GM18873 (cell line): ENCODE measurements at regions not wholly inside any gene's neighbourhood (a gene's known extent, or its start where the extent isn't known, plus 50 kb on each side); places are given as distances from the start of the nearest gene placed in this dataset.

Source experiments
- ATAC-seq: cut with Tn5 transposase; IDR thresholded peaks from one replicate; pipeline ENCODE4 v1.9.1; 2021; ENCODE audit warnings: mild to moderate bottlenecking, moderate library complexity, moderate number of reproducible peaks; ENCODE audit not compliant: unreplicated experiment, low FRiP score

- ATAC-seq = no peak
Measured at GRCh38 chr13:102940143-102940542, 94.3 kb downstream of the ERCC5 start.

- no peak for ATAC-seq
Measured at GRCh38 chr13:102935896-102936321, 90.1 kb downstream of the ERCC5 start.

- no peak for ATAC-seq
Measured at GRCh38 chr13:102933523-102933922, 87.7 kb downstream of the ERCC5 start.

DNA sequence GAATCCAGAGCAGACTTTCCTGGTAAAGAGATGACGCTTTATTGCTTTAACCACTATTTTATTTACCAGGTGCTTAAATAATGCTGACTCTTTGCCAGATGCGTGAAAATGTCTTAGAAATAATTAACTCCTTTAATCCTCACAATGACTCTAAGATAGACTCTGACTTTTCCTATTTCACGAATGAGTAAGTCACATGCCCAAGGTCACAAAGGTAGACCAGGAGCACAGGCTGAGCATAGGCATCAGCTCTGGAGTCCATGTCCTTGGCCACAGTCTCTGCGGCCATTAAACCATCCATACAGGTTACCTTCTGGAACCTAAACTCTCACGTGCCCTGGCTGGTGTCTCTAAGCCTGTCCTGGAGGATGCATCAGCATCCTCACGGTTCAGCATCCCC is 87.3 kb downstream of the ERCC5 start:
- no peak for ATAC-seq

DNA sequence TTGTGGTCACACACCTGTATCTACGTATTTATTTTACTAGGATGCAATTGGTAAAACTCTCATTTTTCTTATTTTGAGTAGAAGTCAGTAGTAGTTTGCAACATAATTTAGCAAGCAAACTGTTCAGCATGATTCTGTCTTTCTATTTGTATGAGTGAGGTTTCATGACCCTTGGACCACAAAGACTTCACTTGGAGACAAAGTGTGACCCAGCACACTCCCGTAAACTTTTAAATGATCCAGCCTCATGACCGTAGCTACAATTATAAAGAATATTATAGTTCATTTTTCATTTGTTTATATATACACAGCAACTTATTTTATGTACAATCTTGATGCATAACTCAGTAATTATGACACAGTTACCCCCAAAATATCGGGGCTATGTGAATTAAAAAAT is 86.5 kb downstream of the ERCC5 start:
- ATAC-seq = no peak

- no peak for ATAC-seq
Measured at GRCh38 chr13:102930566-102930965, 84.7 kb downstream of the ERCC5 start.

GRCh38 chr13:102928941-102929675 is 83.3 kb downstream of the ERCC5 start:
- no peak for ATAC-seq
